ENCODE measurements at regions not wholly inside any gene's neighbourhood (a gene's known extent, or its start where the extent isn't known, plus 50 kb on each side); places are given as distances from the start of the nearest gene placed in this dataset.

DNA sequence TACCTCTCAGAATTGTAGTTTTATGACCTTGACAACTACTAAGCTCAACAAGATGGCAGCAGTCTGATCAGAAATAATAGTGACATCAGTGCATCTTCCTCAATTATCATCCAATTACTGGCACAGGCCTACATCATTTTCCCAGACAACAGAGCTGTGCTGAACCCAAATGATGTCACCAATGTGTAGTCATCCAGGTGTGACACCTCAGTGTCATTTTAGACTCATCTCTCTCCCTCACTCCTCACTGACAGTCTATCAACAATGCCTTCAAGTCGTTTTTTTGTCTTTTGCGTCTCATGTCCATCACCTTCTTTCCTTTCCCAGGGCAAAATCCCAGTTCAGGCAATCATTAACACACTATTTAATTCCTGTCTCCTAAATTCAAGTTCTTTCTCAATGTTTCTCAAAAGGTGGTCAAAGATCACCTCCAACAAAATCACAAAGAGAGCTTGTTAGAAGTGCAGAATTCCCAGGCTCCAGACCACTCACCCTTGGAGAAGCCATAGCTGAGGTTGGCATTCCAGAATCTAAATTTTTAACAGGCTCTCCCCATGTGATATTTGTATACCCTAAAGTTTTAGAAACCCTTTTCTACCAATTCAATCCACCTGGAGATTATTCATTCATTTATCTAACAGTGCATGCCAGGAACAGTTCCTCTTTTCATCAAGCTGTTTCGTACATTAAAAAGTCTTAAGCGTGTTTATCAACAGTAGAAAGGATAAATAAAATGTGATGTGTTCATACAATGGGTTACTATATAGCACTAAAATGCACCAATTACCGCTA lies 125.3 kb upstream of the KLF7 start:
- DNase-seq = no peak

DNA sequence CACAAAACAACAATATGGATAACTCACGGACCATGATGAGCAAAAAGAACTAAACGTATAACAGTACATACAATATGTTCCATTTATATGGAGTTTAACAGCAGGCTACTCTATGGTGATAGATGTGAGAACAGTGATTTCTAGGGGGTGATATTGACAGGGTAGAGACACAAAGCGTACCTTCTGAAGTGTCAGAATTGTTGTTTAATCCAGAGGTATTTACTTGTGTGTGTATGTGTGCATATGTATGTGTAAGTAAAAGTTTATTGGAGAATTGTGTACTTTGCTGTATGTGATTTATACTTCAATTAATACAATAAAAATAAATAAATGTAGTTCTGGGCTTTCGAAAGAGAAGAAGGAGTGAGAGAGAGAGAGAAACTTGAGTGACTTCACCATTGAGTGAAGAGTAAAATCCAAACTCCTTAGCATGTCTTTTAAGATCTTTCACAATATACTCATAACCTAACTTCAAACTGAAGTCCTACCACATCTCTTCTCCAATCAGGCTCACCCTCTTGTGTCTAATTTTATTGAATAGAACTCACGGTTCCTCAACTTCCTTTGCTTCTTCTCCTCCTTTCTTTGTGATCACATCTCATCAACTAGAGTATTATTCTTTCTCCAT lies 126.0 kb upstream of the KLF7 start:
- no peak for DNase-seq

DNA sequence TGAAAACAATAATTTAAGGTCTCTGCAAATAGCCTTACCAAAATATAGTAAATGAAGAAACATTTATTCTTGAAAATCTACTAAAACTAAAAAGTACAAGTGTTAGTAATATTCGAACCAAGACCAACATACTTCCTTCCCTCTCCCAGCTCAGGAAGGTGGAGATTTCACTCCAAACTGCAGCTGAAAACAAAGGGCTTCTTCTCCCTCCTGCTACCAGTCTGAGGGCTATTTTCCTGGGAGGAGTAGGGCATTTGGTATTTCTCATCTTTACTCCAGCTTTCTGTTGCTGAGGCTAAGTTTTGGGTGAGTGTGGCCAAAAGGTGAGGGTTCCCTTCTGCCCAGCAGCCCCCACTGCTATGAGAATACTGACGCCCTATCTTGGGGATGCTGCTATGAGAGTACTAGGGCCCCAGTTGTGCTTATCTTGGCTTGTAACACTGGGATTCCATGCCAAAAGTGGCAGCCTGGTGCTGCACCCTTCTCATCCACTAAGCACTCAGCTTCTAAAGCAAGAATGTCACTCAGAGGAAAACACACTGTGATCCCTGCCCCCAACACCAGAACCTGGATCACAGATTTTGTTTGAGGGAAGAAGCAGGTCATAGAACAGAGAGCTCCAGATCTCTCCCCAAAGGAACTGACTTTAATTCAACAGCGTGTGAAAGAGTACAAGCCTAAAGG lies 130.7 kb upstream of the KLF7 start:
- no peak for DNase-seq

DNA sequence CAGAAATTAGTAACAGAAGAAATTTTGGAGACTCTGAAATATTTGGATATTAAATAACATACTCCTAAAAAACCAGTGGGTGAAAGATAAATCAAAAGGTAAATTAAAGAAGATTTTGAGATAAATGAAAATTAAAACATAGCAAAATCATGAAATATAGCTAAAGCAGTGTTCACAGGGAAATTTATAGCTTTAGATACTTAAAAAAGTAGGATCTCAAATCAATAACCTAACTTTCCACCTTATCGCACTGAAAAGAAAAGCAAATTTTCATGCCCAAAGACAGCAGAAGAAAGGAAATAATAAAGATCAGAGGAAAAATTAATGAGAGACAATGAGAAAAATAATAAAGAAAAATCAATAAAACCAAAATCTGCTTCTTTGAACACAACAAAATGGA lies 135.1 kb upstream of the KLF7 start:
- no peak for DNase-seq

DNA sequence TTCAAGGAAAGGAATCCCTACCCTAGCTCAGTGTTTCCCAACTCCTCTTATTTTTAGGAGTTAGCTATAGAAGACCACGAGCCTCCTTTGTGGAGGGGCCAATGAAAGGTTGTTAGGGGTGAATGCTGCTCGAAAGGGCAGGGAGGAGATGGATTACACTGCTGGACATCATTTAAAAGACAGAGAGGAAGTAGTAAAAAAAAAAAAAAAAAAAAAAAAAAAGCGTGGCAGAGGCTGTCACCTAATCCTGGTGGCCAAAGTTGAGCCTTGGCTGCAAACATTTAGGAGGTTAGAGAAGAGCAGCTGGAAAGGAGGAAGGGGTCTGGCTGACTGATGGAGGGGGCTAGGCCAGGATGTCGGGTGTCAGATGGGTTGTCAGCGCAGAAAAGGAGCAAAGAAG lies 139.0 kb upstream of the KLF7 start:
- no peak for DNase-seq

DNA sequence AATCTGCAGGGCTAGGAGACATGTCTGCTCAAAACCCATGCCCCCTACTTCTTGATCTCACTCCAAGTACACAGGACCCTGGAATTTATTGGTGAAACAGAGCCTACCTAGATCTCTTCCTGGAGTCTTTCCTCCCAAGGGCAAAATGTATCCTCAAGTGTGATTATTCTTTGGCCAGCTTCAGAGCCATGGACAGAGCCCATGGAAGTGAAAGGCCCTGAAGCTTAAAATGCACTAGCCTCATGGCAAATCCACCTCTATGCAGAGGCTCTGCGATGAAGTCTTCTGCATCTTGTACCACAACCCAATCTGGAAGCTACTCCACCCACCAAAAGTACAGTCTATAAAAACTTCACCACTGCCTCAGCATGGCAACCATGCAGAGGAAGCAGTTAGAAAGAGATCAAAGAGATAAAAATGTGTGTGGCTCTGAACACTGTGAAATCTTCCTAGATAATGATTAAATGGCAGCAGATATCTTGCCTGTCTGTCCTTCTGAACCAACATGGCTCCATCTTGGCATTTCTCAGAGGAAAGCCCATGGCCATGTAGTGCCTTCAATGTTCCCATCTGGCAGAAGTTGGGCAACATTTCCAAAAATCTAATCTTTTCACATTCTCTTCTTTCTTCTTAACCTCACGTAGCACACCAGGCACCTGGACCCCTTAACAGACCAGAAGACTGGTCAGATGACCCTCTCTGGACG lies 142.9 kb upstream of the KLF7 start:
- DNase-seq = no peak

DNA sequence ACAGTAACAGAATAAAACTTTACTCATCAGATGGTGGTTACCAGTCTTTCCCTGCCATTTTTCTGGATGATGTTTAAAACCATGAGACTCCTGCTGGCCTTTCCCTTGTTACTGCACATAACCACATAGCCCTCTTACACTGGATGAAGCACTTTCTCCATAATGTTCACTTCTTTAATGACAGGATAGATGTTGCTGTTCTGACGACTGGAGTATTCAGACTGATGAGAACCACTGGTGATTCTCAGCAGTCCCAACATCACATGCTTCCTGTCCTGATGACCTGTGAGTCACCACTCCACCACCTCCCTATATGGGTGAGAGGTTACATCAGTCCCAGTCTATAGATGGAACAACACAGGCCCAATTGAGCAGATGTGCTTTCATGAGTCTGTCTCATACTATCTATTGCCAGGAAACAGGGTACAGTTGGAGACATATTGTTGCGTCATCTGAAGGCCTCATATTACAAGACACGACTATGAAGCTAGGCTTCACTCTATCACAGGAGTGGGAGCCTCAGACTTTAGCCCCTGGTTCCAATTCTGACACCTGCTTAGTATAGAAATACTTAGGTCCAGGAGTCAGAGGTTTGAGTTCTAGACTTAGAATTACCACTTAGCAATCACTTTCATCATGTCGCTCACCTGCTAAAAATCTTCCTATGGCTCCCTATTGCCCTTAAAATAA lies 145.7 kb upstream of the KLF7 start:
- no peak for DNase-seq

DNA sequence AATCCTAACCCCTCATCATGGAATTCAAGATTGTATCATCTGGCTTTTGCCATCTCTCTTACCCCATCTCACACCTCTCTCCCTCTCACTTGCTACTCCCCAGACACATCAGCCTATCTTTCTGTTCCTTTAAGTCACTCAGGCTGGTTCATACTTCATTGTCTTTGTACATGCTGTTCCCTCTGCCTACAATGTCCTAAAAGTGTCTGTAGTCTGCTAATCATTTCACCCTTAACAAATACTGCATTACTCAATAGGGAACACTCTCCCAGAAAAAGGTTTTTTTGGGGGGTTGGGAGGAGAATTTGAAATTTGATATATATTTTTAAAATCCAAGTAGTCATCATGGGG lies 146.2 kb upstream of the KLF7 start:
- DNase-seq = no peak

DNA sequence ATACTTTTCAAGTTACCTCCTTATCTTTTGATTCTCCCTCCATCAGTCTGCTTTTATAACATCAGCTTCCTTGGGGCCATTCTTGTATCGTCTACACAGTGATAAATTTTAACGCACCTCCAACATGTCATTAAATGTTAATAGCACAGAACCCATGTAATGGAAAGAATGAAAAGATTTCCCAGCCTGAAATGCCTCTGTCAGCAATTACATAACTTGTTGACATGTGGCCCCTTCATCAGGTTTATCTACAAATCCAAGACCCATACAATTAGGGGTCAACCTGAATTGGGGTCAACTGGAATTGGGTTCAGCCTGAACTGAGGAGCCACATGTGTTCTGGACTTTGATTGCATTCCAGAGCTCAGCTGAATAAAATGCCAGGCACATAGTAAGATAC lies 148.2 kb upstream of the KLF7 start:
- no peak for DNase-seq

DNA sequence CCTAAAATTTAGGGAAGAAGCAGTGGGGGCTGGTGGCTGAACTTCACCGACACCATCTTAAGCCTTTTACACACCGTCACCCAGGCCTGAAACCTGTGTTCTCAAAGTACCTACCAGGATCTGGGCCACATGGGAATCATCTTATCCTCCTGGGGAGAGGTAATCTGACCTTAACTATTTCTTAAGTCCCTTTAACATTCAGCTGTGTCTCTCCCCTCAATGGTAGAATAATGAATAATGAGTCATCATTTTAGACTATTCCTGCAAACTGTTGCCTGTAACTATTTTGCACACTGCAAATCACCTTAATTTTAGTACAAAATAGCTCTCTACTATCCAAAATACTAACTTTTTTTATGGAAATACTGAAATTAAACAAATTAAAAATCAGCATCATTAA lies 149.4 kb upstream of the KLF7 start:
- no peak for DNase-seq

DNA sequence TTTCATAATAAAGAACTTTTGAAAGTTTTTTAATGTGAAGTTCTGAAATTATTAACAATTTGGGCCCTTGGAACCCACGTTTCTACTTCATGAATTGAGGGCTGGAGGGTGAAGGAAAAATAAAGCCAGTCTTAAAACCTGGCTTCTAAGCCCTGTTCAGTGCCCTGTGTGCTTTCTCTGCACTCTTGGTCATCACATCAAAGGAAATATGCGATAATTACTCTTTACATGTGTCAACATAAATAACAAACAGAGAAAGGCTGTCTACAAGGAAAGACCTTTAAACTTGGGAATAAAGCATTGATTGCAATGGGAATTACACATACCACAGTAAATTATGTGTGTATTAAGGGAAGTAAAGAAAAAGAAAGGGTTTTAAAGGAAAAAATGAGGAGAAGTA lies 150.7 kb upstream of the KLF7 start:
- DNase-seq = no peak

DNA sequence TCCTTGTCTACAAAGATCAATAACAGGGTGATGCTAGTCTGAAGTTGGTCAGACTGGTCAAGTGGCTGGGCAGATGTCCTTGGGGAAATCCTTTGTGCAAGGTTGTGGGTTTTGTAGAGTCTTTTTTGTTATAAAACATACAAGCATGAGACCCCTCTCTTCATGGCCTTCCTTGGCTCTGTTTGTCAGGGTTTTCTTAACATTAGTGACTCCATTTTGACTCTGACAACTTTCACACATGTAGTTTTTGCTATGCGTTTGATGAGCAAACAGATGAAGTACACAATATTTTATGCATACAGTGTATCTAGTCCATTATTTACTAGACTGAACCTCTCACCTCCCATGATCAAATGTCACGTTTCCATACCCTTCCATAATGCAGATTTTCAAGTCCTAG lies 151.2 kb upstream of the KLF7 start:
- no peak for DNase-seq

DNA sequence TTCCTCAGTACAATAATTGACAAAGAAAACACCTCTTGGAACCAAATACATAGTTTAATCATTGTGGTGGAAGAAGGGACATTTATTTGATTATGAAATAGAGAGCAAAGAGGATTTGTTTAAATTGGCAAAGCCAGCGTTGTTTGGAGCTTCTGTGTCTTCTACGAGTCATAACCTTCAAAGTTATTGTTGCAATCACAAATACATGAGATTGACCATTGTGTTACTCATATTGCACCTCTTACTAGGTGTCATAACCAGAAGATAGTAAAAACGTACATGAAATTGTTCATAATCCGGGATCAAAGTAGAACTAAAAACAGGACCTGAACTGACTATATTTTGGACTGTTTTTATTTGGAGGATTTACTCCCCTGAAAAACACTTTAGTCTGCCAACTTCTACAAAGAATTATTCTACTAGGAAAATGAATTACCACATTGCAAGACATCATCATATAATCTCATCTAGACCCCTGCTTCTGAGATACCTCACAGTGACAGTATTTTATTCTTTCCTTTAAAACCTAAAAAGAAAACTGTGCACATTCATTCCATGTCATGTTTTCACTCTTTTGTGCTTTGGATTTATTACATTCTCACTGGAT lies 151.7 kb upstream of the KLF7 start:
- no peak for DNase-seq

DNA sequence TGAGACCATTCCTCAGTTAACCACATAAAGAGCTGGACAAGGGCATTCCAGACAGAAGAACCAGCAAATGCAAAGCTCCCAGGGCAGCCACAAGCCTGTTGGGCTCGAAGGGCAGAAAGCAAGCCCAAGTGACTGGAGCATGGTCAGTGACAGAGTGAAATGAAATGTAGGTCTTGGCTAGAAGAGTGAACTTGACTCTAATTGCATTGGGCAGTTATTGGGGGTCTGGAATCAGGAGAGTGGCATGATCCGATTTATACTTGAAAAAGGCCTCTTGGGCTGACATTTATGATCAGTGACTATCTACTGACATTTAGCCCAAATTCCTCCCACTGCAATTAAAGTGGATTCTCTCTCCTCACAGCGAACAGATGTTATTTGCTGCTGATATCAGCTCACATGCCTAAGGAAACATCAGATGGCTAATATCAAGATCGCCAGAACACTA lies 152.5 kb upstream of the KLF7 start:
- no peak for DNase-seq

DNA sequence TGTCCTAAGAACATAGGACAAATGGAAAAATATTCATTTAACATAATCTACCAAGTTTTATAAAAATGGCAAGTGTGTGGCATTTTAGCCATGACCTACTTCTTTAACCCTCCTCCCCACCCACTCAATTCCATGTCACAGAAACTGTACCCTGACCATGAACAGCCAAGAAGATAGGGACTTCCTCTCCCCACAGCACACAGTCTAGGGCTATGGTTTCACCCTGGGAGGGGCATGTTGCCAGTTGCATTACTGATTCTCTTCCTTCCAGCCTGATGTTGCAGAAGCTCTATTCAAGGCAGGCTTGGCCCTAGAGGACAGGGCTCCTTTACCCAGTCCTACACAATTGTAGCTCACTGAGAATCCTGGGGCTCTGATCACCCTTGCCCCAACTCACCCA lies 153.6 kb upstream of the KLF7 start:
- DNase-seq = no peak

DNA sequence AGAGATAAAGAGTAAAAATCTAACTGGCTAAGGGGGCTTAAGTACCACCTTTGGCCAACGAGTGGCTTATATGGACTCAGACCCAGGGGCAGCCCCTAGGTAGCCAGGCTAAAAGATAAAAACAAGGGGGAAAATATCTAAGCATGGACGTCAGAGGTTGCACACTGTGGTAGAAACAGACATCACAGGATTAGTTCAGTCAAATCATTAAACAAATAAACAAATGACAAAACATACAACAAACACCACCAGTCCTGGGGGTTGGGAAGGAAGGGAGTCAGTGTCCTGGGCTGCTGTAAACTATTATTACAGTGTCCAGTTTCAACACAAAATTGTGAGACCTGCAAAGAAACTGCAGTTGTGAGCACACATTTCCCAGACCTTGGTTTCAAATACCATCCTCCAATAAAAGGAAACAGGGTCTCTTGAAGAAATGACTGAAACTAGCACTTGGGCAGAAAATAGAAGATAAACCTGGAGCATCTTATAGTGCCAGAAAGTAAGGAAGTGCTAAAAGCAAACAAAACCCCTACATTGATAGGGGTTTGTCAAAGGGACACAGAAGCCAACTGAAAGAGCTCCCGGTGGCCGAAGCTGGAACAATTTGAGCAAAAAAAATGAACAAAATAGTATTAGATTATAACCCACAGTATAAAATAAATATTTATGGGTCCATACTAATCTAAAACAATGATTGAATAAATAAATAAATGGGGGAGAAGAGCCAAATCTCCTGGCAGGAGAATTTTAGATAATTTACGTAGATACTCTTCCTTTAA lies 154.8 kb upstream of the KLF7 start:
- DNase-seq = no peak

DNA sequence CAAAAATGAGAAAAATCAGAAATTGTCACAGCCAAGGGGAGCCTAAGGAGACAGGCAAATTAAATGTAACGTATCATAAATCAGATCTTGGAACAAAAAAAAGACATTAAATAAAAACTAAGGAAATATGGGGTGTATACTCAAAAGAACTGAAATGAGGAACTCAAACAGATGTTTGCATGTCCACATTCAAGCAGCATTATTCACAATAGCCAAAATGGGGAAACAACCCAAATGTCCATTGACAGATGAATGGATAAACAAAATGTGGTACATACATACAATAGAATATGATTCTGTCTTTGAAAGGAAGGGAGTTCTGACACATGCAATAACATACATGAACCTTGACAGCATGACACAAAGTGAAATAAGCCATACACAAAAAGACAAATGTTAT lies 155.8 kb upstream of the KLF7 start:
- DNase-seq = no peak

DNA sequence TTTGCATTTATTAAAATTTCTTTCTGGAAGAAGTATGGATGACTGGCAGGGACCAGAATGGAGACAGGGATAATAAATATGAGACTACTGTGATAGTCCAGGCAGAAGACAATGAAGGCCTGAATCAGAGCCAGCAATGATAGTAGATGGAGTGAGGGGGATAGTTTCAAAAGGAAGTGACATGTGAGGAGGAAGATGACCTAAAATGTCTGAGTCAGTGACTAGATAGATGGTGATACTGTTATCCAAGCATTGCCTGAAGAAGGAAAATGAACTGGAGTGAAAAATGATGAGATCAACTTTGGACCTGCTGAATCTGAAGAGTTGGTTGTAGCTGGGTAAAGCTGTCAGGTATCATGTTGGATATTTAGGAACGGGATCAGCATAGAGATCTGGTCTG lies 158.3 kb upstream of the KLF7 start:
- DNase-seq = no peak

DNA sequence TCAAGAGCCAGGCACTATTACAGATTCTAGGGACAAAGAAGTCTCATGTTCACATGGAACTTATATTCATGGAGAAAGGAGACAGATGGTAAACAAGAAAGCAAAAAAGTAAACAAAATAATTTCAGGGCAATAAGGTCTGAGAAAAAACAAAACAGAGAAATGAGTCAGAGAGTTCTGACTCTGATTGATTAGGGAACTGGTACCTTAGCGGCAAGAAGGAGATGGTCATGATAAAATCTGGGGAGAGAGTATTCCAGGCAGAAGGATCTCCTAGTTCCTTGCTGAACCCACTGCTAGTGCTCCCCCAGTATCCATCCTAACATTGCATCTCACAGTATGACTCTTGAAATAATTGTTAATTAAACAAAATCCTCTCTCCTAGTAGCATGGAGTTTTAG lies 161.8 kb upstream of the KLF7 start:
- no peak for DNase-seq

DNA sequence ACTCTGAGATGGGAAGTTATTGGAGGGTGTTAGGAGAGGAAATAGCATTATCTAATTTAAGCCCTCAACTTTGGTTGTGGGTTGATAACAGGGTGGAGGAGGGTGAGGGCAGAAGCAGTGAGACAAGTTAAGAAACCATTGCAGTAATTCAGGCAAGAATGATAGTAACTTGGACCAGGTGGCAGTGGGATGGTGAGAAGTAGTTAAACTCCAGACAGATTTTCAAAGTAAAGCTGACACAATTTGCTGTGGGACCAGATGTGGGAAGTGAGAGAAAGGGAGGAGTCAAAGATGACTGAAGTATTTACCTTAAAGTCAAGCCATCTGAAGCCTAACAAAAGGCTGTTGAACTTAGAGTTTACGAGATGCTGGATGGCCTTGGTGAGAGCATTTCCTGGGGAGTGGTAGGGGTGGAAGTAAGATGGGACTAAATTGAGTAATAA lies 163.2 kb upstream of the KLF7 start:
- no peak for DNase-seq

DNA sequence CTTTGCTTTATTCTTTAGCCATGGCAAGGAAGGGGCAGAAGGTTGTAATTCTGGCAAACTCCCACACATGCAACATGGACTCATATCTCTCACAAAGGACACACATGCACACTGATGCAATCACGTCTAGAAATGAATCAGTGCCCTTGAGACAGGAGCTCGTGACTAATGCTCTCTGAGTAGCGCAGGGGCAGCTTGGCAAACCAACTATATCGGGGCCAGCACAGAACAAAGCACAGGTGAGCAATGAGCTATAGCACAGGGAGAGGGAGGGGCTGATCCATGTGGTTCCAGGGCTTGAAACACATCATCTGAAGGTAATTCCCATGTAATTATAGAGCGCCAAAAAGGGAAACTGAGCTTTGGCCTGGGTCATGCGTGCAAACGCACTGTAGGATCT lies 165.2 kb upstream of the KLF7 start:
- no peak for DNase-seq

DNA sequence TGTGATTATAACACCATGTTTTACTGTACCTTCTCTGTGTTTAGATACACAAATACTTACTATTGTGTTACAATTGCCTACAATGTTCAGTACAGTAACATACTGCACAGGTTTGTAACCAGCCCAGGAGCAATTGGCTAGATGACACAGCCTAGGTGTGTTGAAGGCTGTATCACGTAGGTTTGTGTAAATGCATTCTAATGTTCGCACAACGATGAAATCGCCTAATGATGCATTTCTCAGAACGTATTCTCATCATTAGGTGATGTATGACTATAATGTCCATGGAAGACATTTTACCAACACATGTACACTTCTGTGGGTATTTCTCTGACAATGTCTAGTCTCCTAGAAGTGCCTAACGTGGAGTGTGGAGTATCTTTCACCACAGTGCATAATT lies 165.9 kb upstream of the KLF7 start:
- DNase-seq = no peak
